Inferior parietal cortex (tissue), 1 donor: ENCODE measurements at regions not wholly inside any gene's neighbourhood (a gene's known extent, or its start where the extent isn't known, plus 50 kb on each side); places are given as distances from the start of the nearest gene placed in this dataset.
A peak's percentile ranks its signal among the peaks of the same experiment; 100 is the strongest.
"Not testable (repeated sequence)": the region's sequence is repeated elsewhere in the genome, so short reads cannot be mapped to it uniquely, and the experiment has no call there.

Source experiments
- DNase-seq: peaks from one replicate; pipeline ENCODE4 v3.0.0-alpha.2; 2016; ENCODE audit errors: extremely low spot score

- DNase-seq: not testable (repeated sequence)
Observed at GRCh38 chr22:11795979-11796378, 3732.0 kb upstream of the OR11H1 start.

GRCh38 chr22:11815481-11815880 is 3712.5 kb upstream of the OR11H1 start:
- not testable (repeated sequence) for DNase-seq

- not testable (repeated sequence) for DNase-seq
Observed at GRCh38 chr22:11818845-11819244, 3709.1 kb upstream of the OR11H1 start.

- DNase-seq: not testable (repeated sequence)
Observed at GRCh38 chr22:11822326-11822725, 3705.7 kb upstream of the OR11H1 start.

- peak; percentile 0 for DNase-seq
Observed at GRCh38 chr22:11825009-11825408, 3703.0 kb upstream of the OR11H1 start.

GRCh38 chr22:11826000-11826399 is 3702.0 kb upstream of the OR11H1 start:
- DNase-seq: not testable (repeated sequence)

GRCh38 chr22:11829426-11829825 is 3698.6 kb upstream of the OR11H1 start:
- not testable (repeated sequence) for DNase-seq
